Common myeloid progenitor, CD34-positive (primary cell): ENCODE measurements at regions not wholly inside any gene's neighbourhood (a gene's known extent, or its start where the extent isn't known, plus 50 kb on each side); places are given as distances from the start of the nearest gene placed in this dataset.

Experiments used
- CTCF ChIA-PET: fragments of 350-600 bp; sonication (Branson Sonifier 250); formaldehyde crosslinking; loops from one replicate; lab custom pipeline; 2021; ENCODE audit warnings: antibody characterized with exemption; lab: Charles Lee
- POLR2A ChIA-PET: fragments of 350-600 bp; sonication (Branson Sonifier 250); formaldehyde crosslinking; loops from one replicate; lab custom pipeline; 2021; ENCODE audit warnings: antibody characterized with exemption; lab: Charles Lee
- DNase-seq, 3 donors: peaks; one replicate each; pipeline versions ENCODE4 v3.0.0 to v3.0.0-alpha.2; 2013
- H3K27ac ChIP-seq, 2 experiments: 1 replicate in 1 of 2; 2 replicates in 1 of 2; pipeline ENCODE4 v1.7.0; 2013; ENCODE audit warnings: inconsistent platforms in 2 of 2, low read length in 2 of 2, mild to moderate bottlenecking in 2 of 2, low read depth in 1 of 2, moderate library complexity in 1 of 2; ENCODE audit not compliant: severe bottlenecking in 2 of 2, insufficient read depth in 1 of 2, poor library complexity in 1 of 2
- H3K27me3 ChIP-seq, 5 experiments: replicated peaks in 2 of 5; 1 replicate in 3 of 5; 2 replicates in 2 of 5; pipeline versions ENCODE4 v1.6.1 to v1.7.0; 2013; ENCODE audit warnings: low read length in 4 of 5, mild to moderate bottlenecking in 2 of 5, moderate library complexity in 2 of 5, inconsistent platforms in 1 of 5; ENCODE audit not compliant: insufficient read depth in 5 of 5, control insufficient read depth in 4 of 5
- H3K36me3 ChIP-seq, 4 experiments: 1 replicate in 2 of 4; 2 replicates in 2 of 4; pipeline versions ENCODE4 v1.6.1 to v1.7.0; 2013; ENCODE audit warnings: low read length in 3 of 4, control low read depth in 1 of 4, mild to moderate bottlenecking in 1 of 4; ENCODE audit not compliant: control insufficient read depth in 4 of 4, insufficient read depth in 4 of 4
- H3K4me1 ChIP-seq, 4 experiments: 1 replicate in 3 of 4; 2 replicates in 1 of 4; pipeline versions ENCODE4 v1.6.1 to v1.7.1; 2013; ENCODE audit warnings: low read length in 3 of 4, mild to moderate bottlenecking in 3 of 4, control low read depth in 1 of 4, inconsistent platforms in 1 of 4, moderate library complexity in 1 of 4; ENCODE audit not compliant: control insufficient read depth in 4 of 4, insufficient read depth in 4 of 4; ENCODE audit errors: control extremely low read depth in 1 of 4
- H3K4me3 ChIP-seq, 7 experiments: 1 replicate in 4 of 7; 2 replicates in 3 of 7; pipeline versions ENCODE4 v1.5.1 to v1.7.0; 2013; ENCODE audit warnings: mild to moderate bottlenecking in 7 of 7, low read length in 6 of 7, moderate library complexity in 6 of 7, inconsistent platforms in 2 of 7, low read depth in 2 of 7, control low read depth in 1 of 7; ENCODE audit not compliant: insufficient read depth in 4 of 7, control insufficient read depth in 1 of 7; ENCODE audit errors: extremely low read depth in 1 of 7
- H3K9me3 ChIP-seq, 5 experiments: 1 replicate in 4 of 5; 2 replicates in 1 of 5; pipeline versions ENCODE4 v1.6.1 to v1.7.1; 2013; ENCODE audit warnings: low read length in 4 of 5, mild to moderate bottlenecking in 2 of 5, inconsistent platforms in 1 of 5, low read depth in 1 of 5, moderate library complexity in 1 of 5; ENCODE audit not compliant: control insufficient read depth in 4 of 5, insufficient read depth in 2 of 5; ENCODE audit errors: control extremely low read depth in 1 of 5
- WGBS: methylation state at CpG from one replicate; pipeline ENCODE4 v1.1.5; 2013; ENCODE audit not compliant: insufficient coverage; 5-methylcytosine and 5-hydroxymethylcytosine counted together

DNA sequence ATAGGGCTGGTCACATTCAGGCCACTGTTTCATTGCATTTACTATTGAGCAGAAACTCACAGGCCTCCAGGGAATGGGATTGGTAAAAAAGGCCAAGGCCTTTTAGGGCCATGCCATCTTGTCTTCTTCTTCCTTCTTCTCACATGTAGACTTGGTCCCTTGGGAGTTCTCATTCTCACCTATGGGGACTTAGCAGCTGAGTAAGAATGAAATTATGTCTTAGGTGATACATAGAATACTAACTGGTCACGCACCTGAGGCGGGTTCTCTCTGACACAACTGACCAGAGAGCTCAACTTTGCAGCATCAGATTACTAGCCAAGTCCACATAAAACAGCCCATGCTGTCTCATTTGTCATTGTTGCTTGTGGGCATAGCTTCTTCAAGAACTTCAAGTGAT, 641.8 kb downstream of the EFNA5 start:
- CTCF ChIA-PET = interaction anchor here (0.7 kb wide), 1 partner anchor 12 kb away, joined by 5 read pairs; no protein-coding TSS in a partner anchor
- no peaks in the 10 kb centered on the region for H3K9me3 ChIP-seq
- H3K27ac ChIP-seq = no peak overlapping the region
- no peaks in the 10 kb centered on the region for H3K4me1 ChIP-seq
- no peak for DNase-seq
- WGBS = no CpG with 5 or more reads among the region's 2 CpGs
- no peak overlapping the region for H3K4me3 ChIP-seq
- H3K36me3 ChIP-seq = no peaks in the 10 kb centered on the region
- POLR2A ChIA-PET = no interaction called here
- no peaks in the 10 kb centered on the region for H3K27me3 ChIP-seq

GRCh38 chr5:107025712-107026497, 644.8 kb downstream of the EFNA5 start:
- CTCF ChIA-PET = no interaction called here
- DNase-seq = no peak
- WGBS = 80% methylated on average over 1 of the region's 3 CpGs
- H3K4me3 ChIP-seq = no peak overlapping the region
- no peaks in the 10 kb centered on the region for H3K27me3 ChIP-seq
- no peaks in the 10 kb centered on the region for H3K9me3 ChIP-seq
- H3K36me3 ChIP-seq = no peaks in the 10 kb centered on the region
- H3K4me1 ChIP-seq = no peaks in the 10 kb centered on the region
- H3K27ac ChIP-seq = no peak overlapping the region
- POLR2A ChIA-PET = no interaction called here

DNA sequence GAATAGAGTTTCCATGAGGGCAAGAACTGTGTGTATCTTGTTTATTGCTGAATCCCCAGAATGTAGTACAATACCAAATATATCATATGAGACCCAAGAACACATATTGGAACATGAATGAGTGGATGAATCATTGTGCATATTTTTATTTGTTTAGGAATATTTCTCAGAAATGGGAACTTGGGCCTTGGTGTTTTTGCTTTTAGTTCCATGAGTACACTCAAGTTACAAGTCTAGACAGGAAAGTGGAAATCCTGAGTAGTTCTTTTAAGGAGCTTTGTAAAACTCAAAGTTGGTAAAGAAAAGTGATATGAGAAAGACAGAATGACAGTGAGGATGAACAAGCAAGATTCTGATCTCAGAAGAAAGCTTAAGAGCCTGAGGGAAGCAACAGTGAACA, 647.0 kb downstream of the EFNA5 start:
- no peak for DNase-seq

GRCh38 chr5:107021575-107021974, 649.2 kb downstream of the EFNA5 start:
- Histone ChIP-seq H3K4me3 (no peak overlapping the region), H3K27ac (no peak overlapping the region), H3K27me3 (no peaks in the 10 kb centered on the region), H3K9me3 (no peaks in the 10 kb centered on the region), H3K36me3 (no peaks in the 10 kb centered on the region), H3K4me1 (no peaks in the 10 kb centered on the region)
- POLR2A ChIA-PET = no interaction called here
- 84% methylated on average over 2 of the region's 2 CpGs for WGBS
- CTCF ChIA-PET = no interaction called here
- DNase-seq = no peak

More for the DNA sequence above, 647.0 kb downstream of the EFNA5 start:
- H3K36me3 ChIP-seq = no peaks in the 10 kb centered on the region
- H3K27ac ChIP-seq = no peak overlapping the region
- ChIA-PET CTCF (no interaction called here), POLR2A (no interaction called here)
- no peaks in the 10 kb centered on the region for H3K4me1 ChIP-seq
- H3K9me3 ChIP-seq = no peaks in the 10 kb centered on the region
- H3K27me3 ChIP-seq = no peaks in the 10 kb centered on the region
- no peak overlapping the region for H3K4me3 ChIP-seq

- no peak for DNase-seq
- no peaks in the 10 kb centered on the region for H3K27me3 ChIP-seq
- no peak overlapping the region for H3K4me3 ChIP-seq
- WGBS = no CpG with 5 or more reads among the region's 2 CpGs
- CTCF ChIA-PET = no interaction called here
- H3K36me3 ChIP-seq = no peaks in the 10 kb centered on the region
- no peak overlapping the region for H3K27ac ChIP-seq
- H3K9me3 ChIP-seq = no peaks in the 10 kb centered on the region
- no peaks in the 10 kb centered on the region for H3K4me1 ChIP-seq
- POLR2A ChIA-PET = no interaction called here
Observed at GRCh38 chr5:107020626-107021025, 650.1 kb downstream of the EFNA5 start.

DNA sequence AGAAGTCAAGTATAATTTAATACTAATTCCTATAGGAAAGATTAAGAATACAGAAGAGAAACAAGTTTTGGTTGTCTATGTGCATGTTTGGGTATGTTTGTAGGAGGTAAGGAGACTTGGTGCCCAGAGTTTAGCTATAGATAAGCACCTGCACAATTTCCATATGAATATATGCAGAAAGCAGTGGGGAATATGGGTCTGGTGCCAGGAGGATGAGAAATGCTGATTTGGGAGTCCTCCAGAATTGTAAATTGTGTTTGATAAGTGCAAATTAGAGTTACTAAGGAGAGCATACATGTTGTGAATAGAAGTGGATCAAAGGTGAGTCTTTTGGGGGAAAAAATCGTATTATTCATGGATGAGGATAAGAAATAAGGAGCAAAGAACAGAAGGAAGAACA, 653.1 kb downstream of the EFNA5 start:
- no peak overlapping the region for H3K4me3 ChIP-seq
- no peaks in the 10 kb centered on the region for H3K4me1 ChIP-seq
- H3K36me3 ChIP-seq = no peaks in the 10 kb centered on the region
- DNase-seq = no peak
- H3K27me3 ChIP-seq = no peaks in the 10 kb centered on the region
- no peaks in the 10 kb centered on the region for H3K9me3 ChIP-seq
- no peak overlapping the region for H3K27ac ChIP-seq
- POLR2A ChIA-PET = no interaction called here
- 60% methylated on average over 1 of the region's 1 CpG for WGBS
- CTCF ChIA-PET = no interaction called here

DNA sequence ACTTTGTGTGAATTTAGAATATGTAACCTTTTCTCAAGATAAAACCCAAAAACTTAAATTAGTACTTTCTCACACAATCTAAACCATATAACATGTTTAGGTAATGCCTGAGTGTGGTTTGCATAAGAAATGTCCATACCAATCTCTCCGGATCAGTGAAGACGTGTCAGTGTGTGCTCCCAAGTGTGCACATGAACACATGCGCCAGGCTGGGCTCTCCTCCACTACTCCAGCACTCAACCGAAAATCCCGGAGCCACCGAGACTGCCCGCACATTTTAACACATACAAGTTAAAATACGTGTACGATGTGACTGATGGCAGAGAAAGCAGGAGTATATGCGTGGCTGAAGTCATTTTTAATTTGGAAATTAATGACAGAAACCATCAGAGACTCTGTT, 658.4 kb downstream of the EFNA5 start:
- ChIA-PET POLR2A (no interaction called here), CTCF (no interaction called here)
- Histone ChIP-seq H3K4me1 (no peaks in the 10 kb centered on the region), H3K9me3 (no peaks in the 10 kb centered on the region), H3K27ac (no peak overlapping the region), H3K27me3 (no peaks in the 10 kb centered on the region), H3K4me3 (no peak overlapping the region), H3K36me3 (no peaks in the 10 kb centered on the region)
- 89% methylated on average over 4 of the region's 10 CpGs for WGBS
- DNase-seq = no peak
